Spleen (tissue), 11 donors: ENCODE measurements at regions not wholly inside any gene's neighbourhood (a gene's known extent, or its start where the extent isn't known, plus 50 kb on each side); places are given as distances from the start of the nearest gene placed in this dataset.

Source experiments
- DNase-seq: peaks from one replicate; pipeline ENCODE4 v3.0.0-alpha.2; 2020
- H3K27ac ChIP-seq, 8 donors: fragments of 200-600 bp; sonication (generic) in 7 of 8; 1 replicate in 4 of 8; 2 replicates in 4 of 8; pipeline versions ENCODE4 v1.5.0 to v1.8.0; 2016 to 2021; ENCODE audit warnings: inconsistent platforms in 4 of 8, mild to moderate bottlenecking in 4 of 8, moderate library complexity in 1 of 8
- H3K27me3 ChIP-seq, 7 donors: fragments of 200-600 bp; sonication (generic) in 6 of 7; replicated peaks in 1 of 7; 1 replicate in 4 of 7; 2 replicates in 3 of 7; pipeline versions ENCODE4 v1.5.0 to v1.8.0; 2016 to 2021; ENCODE audit warnings: inconsistent platforms in 3 of 7, mild to moderate bottlenecking in 1 of 7
- H3K36me3 ChIP-seq, 6 donors: fragments of 200-600 bp; sonication (generic) in 5 of 6; 1 replicate in 4 of 6; 2 replicates in 2 of 6; pipeline versions ENCODE4 v1.5.0 to v1.8.0; 2016 to 2021; ENCODE audit warnings: inconsistent platforms in 2 of 6
- H3K4me1 ChIP-seq, 6 donors: fragments of 200-600 bp; sonication (generic) in 5 of 6; 1 replicate in 3 of 6; 2 replicates in 3 of 6; pipeline versions ENCODE4 v1.5.0 to v1.8.0; 2016 to 2021; ENCODE audit warnings: inconsistent platforms in 3 of 6
- H3K4me3 ChIP-seq, 8 donors: fragments of 200-600 bp; sonication (generic) in 7 of 8; 1 replicate in 4 of 8; 2 replicates in 4 of 8; pipeline versions ENCODE4 v1.5.0 to v1.8.0; 2016 to 2021; ENCODE audit warnings: inconsistent platforms in 4 of 8, mild to moderate bottlenecking in 4 of 8, moderate library complexity in 2 of 8
- H3K9me3 ChIP-seq, 8 donors: fragments of 200-600 bp; sonication (generic) in 7 of 8; 1 replicate in 4 of 8; 2 replicates in 4 of 8; pipeline versions ENCODE4 v1.5.0 to v1.8.0; 2016 to 2021; ENCODE audit warnings: inconsistent platforms in 4 of 8
- CTCF ChIP-seq, 11 experiments: fragments of 200-600 bp in 7 of 11; fragments of 450-650 bp in 4 of 11; sonication (generic) in 4 of 11; IDR thresholded peaks in 8 of 11; conservative IDR thresholded peaks in 3 of 11; 1 replicate in 7 of 11; 2 replicates in 4 of 11; pipeline versions ENCODE4 v1.4.0 to v1.8.0; 2016 to 2021; ENCODE audit warnings: antibody characterized with exemption in 11 of 11, inconsistent platforms in 4 of 11, mild to moderate bottlenecking in 1 of 11
- POLR2A ChIP-seq, 3 donors: fragments of 450-650 bp; IDR thresholded peaks; one replicate each; pipeline ENCODE4 v1.5.1; 2017; ENCODE audit warnings: antibody characterized with exemption in 3 of 3, mild to moderate bottlenecking in 1 of 3
- POLR2AphosphoS5 ChIP-seq, 3 donors: sonication (generic); formaldehyde crosslinking; IDR thresholded peaks; one replicate each; pipeline ENCODE4 v1.5.1; 2017; ENCODE audit warnings: antibody characterized with exemption in 3 of 3
- WGBS, 5 donors: extraction: QIAGEN DNeasy Blood & Tissue Kit in 3 of 5; methylation state at CpG; one replicate each; pipeline versions ENCODE4 v1.1.5 to v1.1.7; 2013 to 2018; 5-methylcytosine and 5-hydroxymethylcytosine counted together
- intact Hi-C: fragments of 100-400 bp; cut with DNase I; formaldehyde crosslinking; loops from one replicate; pipeline ENCODE4 v1.15.0; 2023; ENCODE audit warnings: low total_unique reads
- donor health status: healthy with polysubstance abuse.
- donor health status: DM: no; HTN: no; CAD: no; lungs with moderate emphysema.
- donor health status: DM: no; HTN: no; CAD: no.
- donor health status: Bipolar disorder and iron deficiency.
- donor health status: healthy.
- donor health status: DM: no; HTN: no; CAD: no.
- donor health status: DM: yes; HTN: yes; CAD: no.

DNA sequence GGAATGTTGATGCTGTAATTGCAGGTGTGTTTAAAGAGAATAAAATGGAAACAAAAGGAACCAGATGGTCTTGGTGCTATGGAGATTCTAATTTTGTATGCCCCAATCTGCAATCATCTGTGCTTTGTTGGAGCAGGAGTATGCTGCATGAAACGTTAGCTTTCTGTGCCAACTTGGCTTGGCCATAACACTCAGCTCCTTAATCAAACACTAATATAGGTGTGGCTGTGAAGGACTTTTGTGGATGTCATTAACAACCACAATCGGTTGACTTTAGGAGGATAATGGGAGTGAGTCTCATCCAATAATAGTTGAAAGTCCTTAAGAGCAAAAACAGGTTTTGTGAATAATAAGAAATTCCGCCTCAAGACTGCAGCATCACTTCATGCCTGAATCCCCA lies 399.2 kb downstream of the NLGN4X start:
- 79 to 91% (median 85%) methylated on average over 3 of the region's 3 CpGs for WGBS, 5 donors
- no peaks in the 10 kb centered on the region for H3K4me1 ChIP-seq
- H3K4me3 ChIP-seq, result no peak overlapping the region
- intact Hi-C loops, result no loop called here
- DNase-seq, result no peak
- H3K27ac ChIP-seq, result no peak overlapping the region
- no peaks in the 10 kb centered on the region for H3K9me3 ChIP-seq
- TF ChIP-seq POLR2AphosphoS5 (IDR thresholded peaks at IDR 0.05), result no peak
- no peak for TF ChIP-seq CTCF (IDR thresholded peaks at IDR 0.05 in 8 of 11, conservative IDR thresholded peaks at IDR 0.05 in 3 of 11)
- no peak for TF ChIP-seq POLR2A (IDR thresholded peaks at IDR 0.05)
- no peaks in the 10 kb centered on the region for H3K36me3 ChIP-seq
- H3K27me3 ChIP-seq, result no peaks in the 10 kb centered on the region

GRCh38 chrX:5829060-5829459 lies 399.6 kb downstream of the NLGN4X start:
- TF ChIP-seq POLR2AphosphoS5 (IDR thresholded peaks at IDR 0.05), result no peak
- no peak for TF ChIP-seq POLR2A (IDR thresholded peaks at IDR 0.05)
- TF ChIP-seq CTCF (IDR thresholded peaks at IDR 0.05 in 8 of 11, conservative IDR thresholded peaks at IDR 0.05 in 3 of 11), result no peak
- no peak for DNase-seq
- Histone ChIP-seq H3K27me3 (no peaks in the 10 kb centered on the region), H3K36me3 (no peaks in the 10 kb centered on the region), H3K27ac (no peak overlapping the region), H3K9me3 (no peaks in the 10 kb centered on the region), H3K4me1 (no peaks in the 10 kb centered on the region), H3K4me3 (no peak overlapping the region)
- WGBS, 5 donors, result 80 to 91% (median 84%) methylated on average over 6 of the region's 6 CpGs
- intact Hi-C loops, result no loop called here

DNA sequence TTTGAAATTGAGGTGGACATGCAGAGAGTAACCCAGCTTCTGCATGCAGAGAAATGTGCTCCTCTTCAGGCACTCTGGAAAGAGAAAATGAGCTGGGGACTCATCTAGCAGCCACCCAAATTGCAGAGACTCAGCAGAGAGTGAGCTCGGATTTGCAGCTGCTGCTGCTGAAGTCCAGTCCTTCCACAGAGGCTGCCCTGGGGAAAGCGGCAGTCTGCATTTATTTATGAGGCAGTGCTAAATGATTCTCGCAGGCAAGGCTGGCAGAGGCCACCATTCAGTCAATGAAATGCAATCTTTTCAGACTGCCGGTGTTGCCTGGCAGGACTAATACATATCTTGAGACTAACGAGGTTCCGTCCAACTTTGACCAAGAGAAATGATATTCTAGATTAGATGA lies 404.8 kb downstream of the NLGN4X start:
- 56 to 79% (median 66%) methylated on average over 6 of the region's 6 CpGs for WGBS, 5 donors

DNA sequence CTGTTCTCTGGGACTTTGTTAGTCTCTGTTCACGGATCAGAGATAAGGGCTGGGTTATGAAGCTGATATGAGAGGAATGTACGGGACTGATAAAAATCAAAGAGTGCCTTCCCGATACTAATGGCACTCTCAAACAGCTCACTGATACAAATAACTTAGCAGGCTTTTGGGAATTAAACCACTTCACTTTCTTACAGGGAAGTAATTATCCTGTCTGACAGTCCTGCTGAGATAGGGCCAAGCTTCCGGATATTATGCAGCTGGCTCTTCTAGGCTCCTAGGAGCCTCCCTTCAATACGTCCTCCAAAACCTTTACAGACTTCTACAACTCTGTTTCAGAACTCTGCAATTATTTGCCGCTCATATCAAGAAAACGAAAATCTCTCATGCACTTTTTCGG lies 418.0 kb downstream of the NLGN4X start:
- H3K36me3 ChIP-seq, result no peaks in the 10 kb centered on the region
- H3K4me3 ChIP-seq, result no peak overlapping the region
- peaks cover 0 to 15% (median 0%) of the 10 kb centered on the region in 8 donors for H3K9me3 ChIP-seq
- H3K4me1 ChIP-seq, result no peaks in the 10 kb centered on the region
- no peak for DNase-seq
- 55 to 72% (median 63%) methylated on average over 8 of the region's 8 CpGs for WGBS, 5 donors
- H3K27me3 ChIP-seq, result no peaks in the 10 kb centered on the region
- TF ChIP-seq CTCF (IDR thresholded peaks at IDR 0.05 in 8 of 11, conservative IDR thresholded peaks at IDR 0.05 in 3 of 11), result no peak
- no peak overlapping the region for H3K27ac ChIP-seq
- intact Hi-C loops, result no loop called here

More for the DNA sequence above, 404.8 kb downstream of the NLGN4X start:
- TF ChIP-seq POLR2A (IDR thresholded peaks at IDR 0.05) (no peak), POLR2AphosphoS5 (IDR thresholded peaks at IDR 0.05) (no peak), CTCF (IDR thresholded peaks at IDR 0.05 in 8 of 11, conservative IDR thresholded peaks at IDR 0.05 in 3 of 11) (no peak)
- H3K27me3 ChIP-seq, result no peaks in the 10 kb centered on the region
- no peaks in the 10 kb centered on the region for H3K36me3 ChIP-seq
- no peak overlapping the region for H3K4me3 ChIP-seq
- H3K9me3 ChIP-seq, result no peaks in the 10 kb centered on the region
- intact Hi-C loops, result no loop called here
- H3K27ac ChIP-seq, result no peak overlapping the region
- no peaks in the 10 kb centered on the region for H3K4me1 ChIP-seq
- DNase-seq, result no peak
